T-cell (primary cell): ENCODE measurements at regions not wholly inside any gene's neighbourhood (a gene's known extent, or its start where the extent isn't known, plus 50 kb on each side); places are given as distances from the start of the nearest gene placed in this dataset.

Experiments
- ATAC-seq, 4 experiments: fragments of 200-7000 bp in 3 of 4; fragments of 150-1000 bp in 1 of 4; cut with Tn5 transposase; replicated peaks in 1 of 4; 1 replicate in 3 of 4; 2 replicates in 1 of 4; pipeline ENCODE4 v1.10.0; 2021; ENCODE audit warnings: moderate library complexity in 3 of 4, mild to moderate bottlenecking in 2 of 4, moderate number of reproducible peaks in 1 of 4
- CTCF ChIA-PET, 2 donors: fragments of 300-600 bp; sonication (Branson Sonifier 250); formaldehyde crosslinking; loops; one replicate each; lab custom pipeline; 2022; ENCODE audit warnings: antibody characterized with exemption in 2 of 2; lab: Charles Lee
- POLR2A ChIA-PET, 2 donors: fragments of 300-600 bp; sonication (Branson Sonifier 250); formaldehyde crosslinking; loops; one replicate each; lab custom pipeline; 2022; ENCODE audit warnings: antibody characterized with exemption in 2 of 2; lab: Charles Lee
- DNase-seq, 35 experiments: peaks; one replicate each; pipeline versions ENCODE4 v3.0.0 to v3.0.0-alpha.2; 2013 to 2023
- H3K27ac ChIP-seq: one replicate; pipeline ENCODE4 v1.5.1; 2013; ENCODE audit warnings: low read length
- H3K27me3 ChIP-seq, 2 experiments: replicated peaks in 1 of 2; 1 replicate in 1 of 2; 2 replicates in 1 of 2; pipeline versions ENCODE4 v1.6.1 to v1.7.0; 2013; ENCODE audit warnings: low read length in 1 of 2, mixed read lengths in 1 of 2; ENCODE audit not compliant: control insufficient read depth in 2 of 2, insufficient read depth in 2 of 2; ENCODE audit errors: extremely low read depth in 1 of 2
- H3K36me3 ChIP-seq, 2 donors: 1 replicate in 1 of 2; 2 replicates in 1 of 2; pipeline versions ENCODE4 v1.6.1 to v1.7.0; 2013; ENCODE audit warnings: low read length in 1 of 2; ENCODE audit not compliant: control insufficient read depth in 2 of 2, insufficient read depth in 1 of 2; ENCODE audit errors: extremely low read depth in 1 of 2
- H3K4me1 ChIP-seq, 2 experiments: 1 replicate in 1 of 2; 2 replicates in 1 of 2; pipeline versions ENCODE4 v1.6.1 to v1.7.0; 2013; ENCODE audit warnings: low read length in 2 of 2, mixed read lengths in 1 of 2; ENCODE audit not compliant: insufficient read depth in 2 of 2, control insufficient read depth in 1 of 2; ENCODE audit errors: extremely low read depth in 1 of 2
- H3K4me3 ChIP-seq, 2 donors: 1 replicate in 1 of 2; 2 replicates in 1 of 2; pipeline versions ENCODE4 v1.5.1 to v1.7.0; 2013; ENCODE audit warnings: mild to moderate bottlenecking in 2 of 2, low read length in 1 of 2, moderate library complexity in 1 of 2; ENCODE audit not compliant: control insufficient read depth in 1 of 2; ENCODE audit errors: extremely low read depth in 1 of 2
- H3K9me3 ChIP-seq: 2 replicates; pipeline ENCODE4 v1.7.0; 2013
- H3K27ac Mint-ChIP-seq, 2 donors: one replicate each; pipeline ENCODE4 v1.8.0; 2020 to 2021; ENCODE audit warnings: mild to moderate bottlenecking in 2 of 2, mixed read lengths in 2 of 2
- H3K27me3 Mint-ChIP-seq, 2 donors: one replicate each; pipeline ENCODE4 v1.8.0; 2021 to 2022; ENCODE audit warnings: mixed read lengths in 2 of 2
- H3K36me3 Mint-ChIP-seq: one replicate; pipeline ENCODE4 v1.8.0; 2021; ENCODE audit warnings: mixed read lengths
- H3K4me1 Mint-ChIP-seq, 3 donors: one replicate each; pipeline ENCODE4 v1.8.0; 2020 to 2022; ENCODE audit warnings: mixed read lengths in 3 of 3, mild to moderate bottlenecking in 1 of 3
- H3K4me3 Mint-ChIP-seq, 3 donors: one replicate each; pipeline ENCODE4 v1.8.0; 2020 to 2022; ENCODE audit warnings: mild to moderate bottlenecking in 3 of 3, mixed read lengths in 3 of 3, moderate library complexity in 3 of 3
- H3K9me3 Mint-ChIP-seq, 3 donors: one replicate each; pipeline ENCODE4 v1.8.0; 2020 to 2022; ENCODE audit warnings: mixed read lengths in 3 of 3
- WGBS: methylation state at CpG from one replicate; pipeline ENCODE4 v1.1.5; 2013; ENCODE audit warnings: missing lambda C conversion rate; ENCODE audit not compliant: insufficient coverage; 5-methylcytosine and 5-hydroxymethylcytosine counted together

DNA sequence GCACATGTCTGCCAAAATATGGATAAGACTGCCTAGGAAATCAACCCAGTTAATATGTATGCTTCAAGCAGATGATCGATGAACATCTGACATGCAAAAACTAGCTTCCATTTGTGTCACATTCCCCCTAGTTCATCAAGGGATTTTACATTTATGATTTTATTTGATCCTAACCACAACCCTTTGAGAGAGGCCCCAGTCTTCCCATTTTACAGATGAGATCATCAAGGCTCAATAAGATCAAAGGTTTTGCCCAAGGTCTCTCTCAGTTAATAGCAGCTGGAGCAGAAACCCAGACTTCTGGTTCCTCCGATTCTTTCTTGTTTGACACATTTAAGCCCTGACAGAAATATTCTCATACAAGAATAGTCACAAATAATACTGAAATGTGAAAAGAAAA lies 107.7 kb upstream of the PPP2R5A start:
- no peak for DNase-seq
- ChIA-PET CTCF (interaction anchor here in 1 of 2 donors (0.6 kb wide), 1 partner anchor 24 kb away, joined by 3 read pairs; no protein-coding TSS in a partner anchor), POLR2A (no interaction called here)

DNA sequence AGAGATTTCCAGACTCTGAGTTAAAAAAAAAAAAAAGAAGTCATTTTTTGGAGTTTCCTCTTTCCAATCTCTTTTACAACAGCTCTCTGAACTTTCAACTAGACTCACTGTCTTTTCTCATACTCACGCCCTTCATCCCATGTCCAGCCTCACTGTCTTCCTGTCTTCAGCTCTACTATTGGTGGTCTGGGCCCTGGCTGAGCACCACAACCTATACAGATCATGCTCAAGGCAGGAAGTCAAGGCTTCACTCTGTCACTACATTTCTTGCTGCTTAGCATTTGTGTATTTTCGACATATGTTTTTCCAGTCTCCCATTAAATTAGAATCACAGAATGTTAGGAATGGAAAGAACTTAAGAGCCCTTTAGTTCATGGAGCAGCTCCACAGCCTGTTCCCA lies 106.4 kb upstream of the PPP2R5A start:
- DNase-seq: no peak

More for the DNA sequence above, 107.7 kb upstream of the PPP2R5A start:
- ATAC-seq: no peak
- no peaks in the 10 kb centered on the region for H3K27me3 Mint-ChIP-seq
- WGBS: 100% methylated on average over 1 of the region's 2 CpGs
- no peak overlapping the region for H3K27ac ChIP-seq
- no peak overlapping the region for H3K27ac Mint-ChIP-seq
- no peaks in the 10 kb centered on the region for H3K36me3 Mint-ChIP-seq
- no peaks in the 10 kb centered on the region for H3K36me3 ChIP-seq
- no peaks in the 10 kb centered on the region for H3K4me1 ChIP-seq
- H3K9me3 ChIP-seq: no peaks in the 10 kb centered on the region
- peaks cover 0 to 3% (median 0%) of the 10 kb centered on the region in 3 donors for H3K4me1 Mint-ChIP-seq
- H3K4me3 ChIP-seq: no peak overlapping the region
- H3K9me3 Mint-ChIP-seq: no peaks in the 10 kb centered on the region
- H3K4me3 Mint-ChIP-seq: no peak overlapping the region
- H3K27me3 ChIP-seq: no peaks in the 10 kb centered on the region

DNA sequence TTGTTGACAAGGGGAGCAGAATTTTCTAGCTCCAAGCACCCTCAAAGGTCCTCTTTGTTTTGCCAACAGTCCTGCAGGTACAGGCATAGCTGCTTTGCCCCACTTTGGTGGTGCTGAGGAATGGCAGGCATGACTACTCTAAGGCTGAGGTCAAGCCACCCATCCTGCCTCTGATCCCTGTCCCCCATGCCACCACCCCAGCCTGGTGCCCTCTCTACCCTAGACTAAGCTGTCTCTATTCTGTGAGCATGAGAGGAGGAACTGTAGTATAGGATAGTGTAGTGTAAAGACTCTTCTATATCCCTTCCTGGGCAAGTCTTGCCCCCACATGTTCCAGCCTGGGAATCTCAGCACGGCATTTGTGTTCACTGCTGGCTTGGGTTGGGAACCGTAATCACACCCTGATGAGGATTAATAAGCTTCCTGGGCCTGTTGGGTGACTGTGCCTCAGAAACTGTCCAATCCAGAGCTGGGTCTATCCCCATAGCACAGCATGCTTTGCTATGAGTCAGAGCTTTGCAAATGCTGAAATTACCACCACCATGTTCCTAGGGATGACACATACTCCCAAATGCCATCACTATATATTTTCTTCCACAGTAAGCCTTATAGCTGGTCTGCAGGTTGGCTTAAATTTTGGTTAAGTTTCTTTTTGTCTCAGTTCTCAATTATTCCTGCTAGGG lies 105.7 kb upstream of the PPP2R5A start:
- Mint-ChIP-seq H3K27ac (no peak overlapping the region), H3K4me1 (peaks cover 0 to 3% (median 0%) of the 10 kb centered on the region in 3 donors), H3K27me3 (no peaks in the 10 kb centered on the region), H3K36me3 (no peaks in the 10 kb centered on the region), H3K9me3 (no peaks in the 10 kb centered on the region), H3K4me3 (no peak overlapping the region)
- 94% methylated on average over 2 of the region's 2 CpGs for WGBS
- Histone ChIP-seq H3K36me3 (no peaks in the 10 kb centered on the region), H3K4me3 (no peak overlapping the region), H3K27me3 (no peaks in the 10 kb centered on the region), H3K27ac (no peak overlapping the region), H3K9me3 (no peaks in the 10 kb centered on the region), H3K4me1 (no peaks in the 10 kb centered on the region)
- ChIA-PET POLR2A (no interaction called here), CTCF (interaction anchor here (0.6 kb wide), 2 partner anchors 11 to 853 kb away, joined by 3 to 8 read pairs; partner anchors contain the start of gene TRAF5 (in 1 of the 2))
- DNase-seq (no peak), ATAC-seq (no peak)

More for the DNA sequence above, 106.4 kb upstream of the PPP2R5A start:
- no peak overlapping the region for H3K4me3 ChIP-seq
- H3K36me3 ChIP-seq: no peaks in the 10 kb centered on the region
- H3K27ac Mint-ChIP-seq: no peak overlapping the region
- no peaks in the 10 kb centered on the region for H3K27me3 Mint-ChIP-seq
- H3K4me3 Mint-ChIP-seq: no peak overlapping the region
- no peak for ATAC-seq
- no peak overlapping the region for H3K27ac ChIP-seq
- no peaks in the 10 kb centered on the region for H3K4me1 ChIP-seq
- H3K9me3 Mint-ChIP-seq: no peaks in the 10 kb centered on the region
- no peaks in the 10 kb centered on the region for H3K36me3 Mint-ChIP-seq
- CTCF ChIA-PET: interaction anchor here in 1 of 2 donors (0.6 to 0.7 kb wide), 3 partner anchors 20 to 852 kb away, joined by 3 to 6 read pairs (median 4); partner anchors contain the start of gene TRAF5
- WGBS: 80% methylated on average over 1 of the region's 2 CpGs
- H3K27me3 ChIP-seq: no peaks in the 10 kb centered on the region
- no peaks in the 10 kb centered on the region for H3K9me3 ChIP-seq
- H3K4me1 Mint-ChIP-seq: peaks cover 0 to 3% (median 0%) of the 10 kb centered on the region in 3 donors
- POLR2A ChIA-PET: no interaction called here

DNA sequence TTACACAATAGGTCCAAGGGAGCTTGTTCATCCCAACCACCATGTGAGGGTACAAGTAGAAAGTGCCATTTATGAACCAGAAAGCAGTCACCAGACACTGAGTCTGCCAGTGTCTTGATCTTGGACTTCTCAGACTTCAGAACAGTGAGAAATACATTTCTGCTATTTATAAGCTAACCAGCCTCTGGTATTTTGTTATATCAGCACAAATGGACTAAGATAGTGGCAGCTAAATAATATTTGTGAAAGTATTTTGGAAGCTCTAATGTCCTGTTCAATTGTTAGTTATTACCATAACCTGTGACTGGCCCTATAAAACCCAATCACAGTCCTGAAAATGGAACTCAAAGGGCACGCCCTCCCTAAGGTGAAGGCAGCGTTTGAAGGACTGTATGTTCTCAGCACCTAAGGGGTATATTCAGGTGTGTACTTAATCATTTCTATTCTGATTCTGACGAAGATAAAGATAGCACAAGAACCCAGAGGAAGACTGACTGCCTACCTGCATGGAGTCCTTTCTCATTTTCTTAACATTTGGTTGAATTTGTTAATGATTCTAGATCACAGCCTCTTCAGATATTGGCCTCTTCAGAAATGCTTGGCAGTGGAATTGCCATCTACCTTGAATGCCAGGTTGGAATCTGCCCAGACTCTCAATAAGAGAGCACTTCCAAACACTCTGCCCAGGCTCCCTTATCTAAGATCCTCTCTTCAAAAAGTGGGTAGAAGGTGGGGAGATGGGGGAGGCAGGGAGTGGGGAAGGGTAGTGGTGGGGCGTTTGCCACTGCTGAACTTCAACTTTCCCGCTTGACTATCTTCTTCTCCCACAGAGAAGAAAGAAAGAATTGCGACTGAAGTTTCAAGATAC lies 104.0 kb upstream of the PPP2R5A start:
- ChIA-PET CTCF (interaction anchor here in 1 of 2 donors (0.5 kb wide), 1 partner anchor 185 kb away, joined by 4 read pairs; no protein-coding TSS in a partner anchor), POLR2A (no interaction called here)
- H3K36me3 ChIP-seq: no peaks in the 10 kb centered on the region
- Mint-ChIP-seq H3K9me3 (no peaks in the 10 kb centered on the region), H3K4me1 (peaks cover 1 to 7% (median 2%) of the 10 kb centered on the region in 3 donors), H3K27me3 (no peaks in the 10 kb centered on the region), H3K36me3 (no peaks in the 10 kb centered on the region), H3K4me3 (no peak overlapping the region), H3K27ac (no peak overlapping the region)
- DNase-seq (no peak), ATAC-seq (no peak)
- no peak overlapping the region for H3K4me3 ChIP-seq
- WGBS: 84% methylated on average over 2 of the region's 6 CpGs
- no peaks in the 10 kb centered on the region for H3K4me1 ChIP-seq
- no peak overlapping the region for H3K27ac ChIP-seq
- no peaks in the 10 kb centered on the region for H3K27me3 ChIP-seq
- H3K9me3 ChIP-seq: no peaks in the 10 kb centered on the region

DNA sequence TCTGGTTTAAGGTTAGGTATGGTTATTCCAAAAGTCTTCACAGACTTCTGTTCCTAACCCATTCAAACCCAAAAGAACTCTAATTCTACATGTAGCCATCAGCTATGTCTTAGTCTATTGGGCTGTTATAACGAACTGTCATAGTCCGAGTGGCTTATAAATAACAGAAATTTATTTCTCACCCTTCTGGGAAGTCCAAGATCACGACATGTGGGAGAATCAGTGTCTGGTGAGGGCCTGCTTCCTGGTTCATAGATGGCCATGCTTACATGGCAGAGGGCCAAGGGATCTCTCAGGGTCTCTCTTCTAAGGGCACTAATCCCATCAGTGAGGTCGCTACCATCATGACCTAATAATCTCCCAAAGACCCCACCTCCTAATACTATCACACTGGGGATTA lies 103.0 kb upstream of the PPP2R5A start:
- Mint-ChIP-seq H3K4me1 (peaks cover 10 to 16% (median 10%) of the 10 kb centered on the region in 3 donors), H3K36me3 (no peaks in the 10 kb centered on the region), H3K4me3 (no peak overlapping the region), H3K9me3 (no peaks in the 10 kb centered on the region), H3K27me3 (no peaks in the 10 kb centered on the region), H3K27ac (no peak overlapping the region)
- Histone ChIP-seq H3K9me3 (no peaks in the 10 kb centered on the region), H3K27me3 (no peaks in the 10 kb centered on the region), H3K4me3 (no peak overlapping the region), H3K27ac (no peak overlapping the region), H3K4me1 (peaks cover 0 to 3% of the 10 kb centered on the region in 2 experiments), H3K36me3 (no peaks in the 10 kb centered on the region)
- POLR2A ChIA-PET: no interaction called here
- no peak for ATAC-seq
- WGBS: 80% methylated on average over 1 of the region's 4 CpGs
- no peak for DNase-seq
- CTCF ChIA-PET: no interaction called here

DNA sequence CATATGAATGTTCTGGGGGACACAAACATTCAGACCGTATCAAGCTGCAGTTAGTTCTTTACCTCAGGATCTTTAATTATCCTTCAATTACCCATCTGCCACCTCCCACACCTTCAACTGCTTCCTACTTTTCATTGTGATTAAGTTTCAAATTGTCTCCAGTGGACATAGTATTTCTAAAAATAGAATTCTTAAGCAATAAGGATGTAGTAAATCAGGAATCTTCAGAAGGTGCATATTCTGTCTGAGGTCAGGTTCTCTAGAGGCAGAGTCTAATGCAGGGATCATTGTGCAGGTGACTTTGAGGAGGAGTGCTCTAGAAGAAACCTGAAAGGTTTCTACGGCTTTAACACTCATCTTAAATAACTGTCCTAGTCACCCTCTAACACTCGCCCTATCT lies 102.6 kb upstream of the PPP2R5A start:
- 100% methylated on average over 1 of the region's 3 CpGs for WGBS
- H3K9me3 ChIP-seq: no peaks in the 10 kb centered on the region
- H3K4me1 ChIP-seq: peaks cover 0 to 3% of the 10 kb centered on the region in 2 experiments
- Mint-ChIP-seq H3K27ac (no peak overlapping the region), H3K27me3 (no peaks in the 10 kb centered on the region), H3K9me3 (no peaks in the 10 kb centered on the region), H3K4me1 (peaks cover 13 to 19% (median 15%) of the 10 kb centered on the region in 3 donors), H3K36me3 (no peaks in the 10 kb centered on the region), H3K4me3 (no peak overlapping the region)
- DNase-seq: no peak
- H3K27ac ChIP-seq: no peak overlapping the region
- ChIA-PET CTCF (no interaction called here), POLR2A (no interaction called here)
- no peak overlapping the region for H3K4me3 ChIP-seq
- H3K27me3 ChIP-seq: no peaks in the 10 kb centered on the region
- no peaks in the 10 kb centered on the region for H3K36me3 ChIP-seq
- no peak for ATAC-seq
